Astrocyte of the spinal cord (primary cell): ENCODE measurements at regions not wholly inside any gene's neighbourhood (a gene's known extent, or its start where the extent isn't known, plus 50 kb on each side); places are given as distances from the start of the nearest gene placed in this dataset.
"Not testable (repeated sequence)": the region's sequence is repeated elsewhere in the genome, so short reads cannot be mapped to it uniquely, and the experiment has no call there.

Source experiments
- DNase-seq: peaks from one replicate; pipeline ENCODE4 v3.0.0; 2011; ENCODE audit warnings: low read depth, low spot score
- H3K4me3 ChIP-seq: 2 replicates; pipeline ENCODE4 v1.5.1; 2011; ENCODE audit warnings: low read depth, mild to moderate bottlenecking, low read length, moderate library complexity
- CTCF ChIP-seq: IDR thresholded peaks from 2 replicates; pipeline ENCODE4 v1.5.1; 2012; ENCODE audit warnings: low read depth, mild to moderate bottlenecking, low read length, inconsistent platforms
- in situ Hi-C: cut with HindIII; loops from 2 replicates; pipeline ENCODE4 v1.10.0; 2017; ENCODE audit warnings: low sequenced_read_pairs

DNA sequence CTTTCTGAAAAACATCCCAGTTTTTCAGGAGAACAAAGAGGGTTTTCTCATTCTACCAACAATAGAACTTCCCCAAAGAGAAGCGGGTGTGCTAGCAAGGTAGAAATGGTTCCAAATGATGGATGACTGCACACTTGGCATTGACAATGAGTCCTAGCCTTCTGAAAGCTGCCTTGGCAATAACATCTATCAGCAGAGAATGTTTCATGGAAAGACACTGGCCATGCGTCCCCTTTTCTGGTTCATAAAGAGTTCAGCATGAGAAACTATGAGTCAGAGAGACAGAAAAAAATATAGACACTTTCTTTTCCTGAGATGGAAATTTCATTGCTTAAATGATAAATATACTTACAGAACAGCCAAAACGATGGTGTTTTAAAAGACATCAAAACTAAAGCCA, 236.9 kb upstream of the PRKX start:
- in situ Hi-C loops: no loop called here
- no peak for DNase-seq
- no peak overlapping the region for H3K4me3 ChIP-seq
- TF ChIP-seq CTCF: no peak

DNA sequence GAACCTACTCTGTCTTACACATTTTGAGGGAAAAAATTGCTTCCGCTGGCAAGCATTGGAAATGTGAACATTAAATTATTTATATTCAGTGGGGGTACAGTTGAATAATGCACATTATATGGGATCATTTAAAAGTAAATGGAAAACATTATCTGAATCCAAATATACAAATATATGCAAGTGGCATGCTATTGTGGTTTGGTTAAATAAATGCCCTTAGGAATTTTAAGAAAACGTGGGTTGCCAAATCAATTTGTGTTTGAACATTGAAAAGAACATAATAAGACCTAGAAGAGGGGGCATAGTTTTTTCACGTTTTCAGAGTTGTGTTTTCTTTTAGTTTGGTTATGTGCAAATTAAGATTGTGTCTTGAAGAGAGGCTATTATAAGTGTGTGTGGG, 230.5 kb upstream of the PRKX start:
- no peak for DNase-seq
- H3K4me3 ChIP-seq: no peak overlapping the region
- in situ Hi-C loops: no loop called here
- no peak for TF ChIP-seq CTCF

GRCh38 chrX:3940000-3940610, 226.7 kb upstream of the PRKX start:
- TF ChIP-seq CTCF: peak; percentile 57
- in situ Hi-C loops: no loop called here
- H3K4me3 ChIP-seq: no peak overlapping the region
- peak; percentile 26 for DNase-seq

- no peak for TF ChIP-seq CTCF
- in situ Hi-C loops: no loop called here
- no peak for DNase-seq
- no peak overlapping the region for H3K4me3 ChIP-seq
Observed at GRCh38 chrX:3938587-3938986, 225.1 kb upstream of the PRKX start.

DNA sequence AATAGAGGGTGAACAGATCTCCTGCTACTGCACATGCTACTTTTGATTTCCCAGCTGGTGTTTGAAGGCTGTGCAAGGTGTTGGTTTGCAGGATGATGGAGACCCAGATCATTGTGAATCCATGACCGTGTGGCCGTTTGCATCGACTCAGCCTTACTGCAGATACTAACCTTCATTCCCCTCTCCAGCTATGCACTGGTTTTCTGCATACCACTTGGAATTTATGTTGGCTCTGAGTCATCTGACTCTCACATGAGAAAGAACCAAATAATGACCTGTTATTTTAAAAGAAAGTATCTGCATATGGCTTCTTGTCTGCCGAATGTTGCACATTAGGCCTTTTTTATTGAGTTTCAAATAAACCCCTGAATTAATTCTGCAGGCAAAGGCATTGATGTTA, 221.7 kb upstream of the PRKX start:
- H3K4me3 ChIP-seq, DNase-seq, in situ Hi-C loops: not testable (repeated sequence)

DNA sequence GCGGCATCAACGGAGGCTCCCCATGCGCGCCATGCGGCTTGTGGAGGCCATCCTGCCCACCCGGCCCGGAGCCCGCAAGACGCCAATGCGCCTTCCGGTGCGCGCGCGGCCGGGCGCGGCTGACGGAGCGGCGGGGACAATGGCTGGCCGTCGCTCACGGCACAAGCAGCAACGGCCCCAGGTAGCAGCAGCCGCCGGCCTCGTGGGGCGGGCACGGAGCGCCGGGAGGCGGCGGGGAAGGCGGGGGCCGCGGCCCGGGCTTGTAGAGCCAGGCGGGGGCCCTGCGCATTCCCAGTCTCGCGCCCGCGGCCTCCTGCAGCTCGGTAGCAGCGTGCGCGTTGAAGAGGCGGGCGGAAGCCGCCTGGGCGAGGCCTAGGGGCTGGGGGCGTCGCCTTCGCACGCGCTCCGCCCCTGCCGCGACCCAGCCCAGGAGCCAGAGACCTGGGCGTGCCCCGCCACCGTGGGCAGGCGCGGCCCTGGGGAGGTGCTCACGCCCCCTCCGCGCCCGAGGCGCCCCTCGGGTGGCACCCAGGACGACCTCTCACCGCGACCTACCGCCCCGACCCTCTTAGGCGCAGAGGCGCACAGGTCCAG, 207.1 kb upstream of the PRKX start:
- in situ Hi-C loops, DNase-seq: not testable (repeated sequence)

GRCh38 chrX:3919668-3920423, 206.4 kb upstream of the PRKX start:
- in situ Hi-C loops: not testable (repeated sequence)

More for the DNA sequence above, 207.1 kb upstream of the PRKX start:
- H3K4me3 ChIP-seq: not testable (repeated sequence)

GRCh38 chrX:3914813-3915212, 201.4 kb upstream of the PRKX start:
- H3K4me3 ChIP-seq, in situ Hi-C loops, DNase-seq: not testable (repeated sequence)

More at GRCh38 chrX:3919668-3920423, 206.4 kb upstream of the PRKX start:
- not testable (repeated sequence) for H3K4me3 ChIP-seq, DNase-seq

DNA sequence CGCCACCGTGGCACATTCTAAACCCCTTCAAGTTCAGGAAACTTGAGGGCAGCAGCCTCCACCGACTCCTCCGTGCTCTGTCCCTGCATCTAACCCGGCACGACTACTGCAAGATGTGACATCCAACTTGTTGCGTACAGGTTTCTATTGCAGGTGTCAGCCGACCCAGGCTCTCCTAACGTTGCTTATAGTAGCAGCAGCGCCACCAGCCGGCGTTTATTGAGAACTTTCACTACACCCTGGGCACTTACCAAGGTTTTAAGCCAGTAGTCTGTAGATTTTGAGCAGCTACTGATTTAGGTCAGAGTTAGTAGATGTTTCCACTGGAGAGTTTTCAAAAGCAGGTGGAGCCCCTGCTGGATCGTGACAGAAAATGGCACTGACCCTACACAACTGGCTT, 200.6 kb upstream of the PRKX start:
- H3K4me3 ChIP-seq, DNase-seq, in situ Hi-C loops: not testable (repeated sequence)

DNA sequence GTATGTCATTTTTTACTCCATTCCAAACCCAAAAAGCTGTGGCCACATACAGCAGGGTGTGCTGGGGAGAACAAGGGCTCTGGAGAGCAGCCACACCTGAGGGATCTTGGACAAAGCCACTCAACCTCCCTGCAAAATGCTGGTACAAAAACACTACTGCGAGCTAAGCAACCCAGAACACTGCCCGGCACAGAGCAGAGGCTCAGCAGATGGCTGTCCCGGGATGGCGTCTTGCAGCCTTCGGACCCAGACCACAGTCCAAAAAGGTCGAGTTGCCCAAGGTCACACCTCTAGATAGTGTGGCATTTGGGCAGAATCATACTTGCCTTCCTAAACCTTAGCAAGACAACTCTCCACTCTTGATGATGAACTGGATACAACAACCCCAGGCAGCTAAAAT, 197.6 kb upstream of the PRKX start:
- DNase-seq, in situ Hi-C loops, H3K4me3 ChIP-seq: not testable (repeated sequence)

GRCh38 chrX:3910611-3911010, 197.2 kb upstream of the PRKX start:
- H3K4me3 ChIP-seq, in situ Hi-C loops, DNase-seq: not testable (repeated sequence)

- DNase-seq, in situ Hi-C loops, H3K4me3 ChIP-seq: not testable (repeated sequence)
Observed at GRCh38 chrX:3905522-3906258, 192.2 kb upstream of the PRKX start.
